PC-3 (cell line): ENCODE measurements at regions not wholly inside any gene's neighbourhood (a gene's known extent, or its start where the extent isn't known, plus 50 kb on each side); places are given as distances from the start of the nearest gene placed in this dataset.

ENCODE experiments used
- ATAC-seq: fragments of 200-7000 bp; cut with Tn5 transposase; 2 replicates; pipeline ENCODE4 v1.9.1; 2020; ENCODE audit warnings: mild to moderate bottlenecking, moderate library complexity
- BruUV-seq: library from RNA; stranded (reverse); fragments of 400-500 nt; replicated peaks from 2 replicates; lab custom pipeline; 2021; lab: Mats Ljungman, UMichigan
- CTCF ChIA-PET: fragments of 300-600 bp; sonication (Branson Sonifier 250); formaldehyde crosslinking; loops from one replicate; lab custom pipeline; 2022; ENCODE audit warnings: antibody characterized with exemption; lab: Charles Lee
- POLR2A ChIA-PET: fragments of 300-600 bp; sonication (Branson Sonifier 250); formaldehyde crosslinking; loops from one replicate; lab custom pipeline; 2022; ENCODE audit warnings: antibody characterized with exemption; ENCODE audit not compliant: unreplicated experiment; lab: Charles Lee
- DNase-seq: peaks from one replicate; pipeline ENCODE4 v3.0.0-alpha.2; 2015
- H2AFZ ChIP-seq: fragments of 300-600 bp; sonication (generic); 2 replicates; pipeline ENCODE4 v1.6.0; 2016; ENCODE audit warnings: antibody characterized with exemption, low read length
- H3F3A ChIP-seq: fragments of 300-600 bp; sonication (generic); one replicate; pipeline ENCODE4 v1.6.0; 2017; ENCODE audit warnings: antibody characterized with exemption, low read length, control low read depth, mild to moderate bottlenecking; ENCODE audit not compliant: unreplicated experiment
- H3K27ac ChIP-seq: fragments of 300-600 bp; sonication (generic); 2 replicates; pipeline ENCODE4 v1.5.1; 2016; ENCODE audit warnings: mild to moderate bottlenecking, low read length
- H3K27me3 ChIP-seq: fragments of 300-600 bp; sonication (generic); 2 replicates; pipeline ENCODE4 v1.6.1; 2016; ENCODE audit warnings: low read length, mixed read lengths
- H3K36me3 ChIP-seq: fragments of 300-600 bp; sonication (generic); 2 replicates; pipeline ENCODE4 v1.6.1; 2016; ENCODE audit warnings: low read depth, mixed run types, low read length, mixed read lengths
- H3K4me1 ChIP-seq: fragments of 300-600 bp; sonication (generic); 2 replicates; pipeline ENCODE4 v1.5.1; 2016; ENCODE audit warnings: low read length; ENCODE audit not compliant: insufficient read depth
- H3K4me2 ChIP-seq: fragments of 300-600 bp; sonication (generic); 2 replicates; pipeline ENCODE4 v1.6.0; 2016; ENCODE audit warnings: low read length
- H3K4me3 ChIP-seq: fragments of 300-600 bp; sonication (generic); 2 replicates; pipeline ENCODE4 v1.5.1; 2016; ENCODE audit warnings: mild to moderate bottlenecking, low read length, mixed read lengths
- H3K79me2 ChIP-seq: fragments of 300-600 bp; sonication (generic); 2 replicates; pipeline ENCODE4 v1.6.1; 2017; ENCODE audit warnings: low read length, mixed read lengths
- H3K9ac ChIP-seq: fragments of 300-600 bp; sonication (generic); 2 replicates; pipeline ENCODE4 v1.6.0; 2016; ENCODE audit warnings: mild to moderate bottlenecking, low read length
- H3K9me2 ChIP-seq: fragments of 300-600 bp; sonication (generic); replicated peaks from 2 replicates; pipeline ENCODE4 v1.6.1; 2016; ENCODE audit warnings: mixed run types, low read length, mixed read lengths
- H3K9me3 ChIP-seq: fragments of 300-600 bp; sonication (generic); 2 replicates; pipeline ENCODE4 v1.6.1; 2016; ENCODE audit warnings: low read length, mixed read lengths
- H4K20me1 ChIP-seq: fragments of 300-600 bp; sonication (generic); 2 replicates; pipeline ENCODE4 v1.6.1; 2016; ENCODE audit warnings: low read length, mixed read lengths
- CTCF ChIP-seq: fragments of 300-600 bp; sonication (generic); conservative IDR thresholded peaks from 2 replicates; pipeline ENCODE4 v1.5.1; 2017; ENCODE audit warnings: antibody characterized with exemption, low read depth, mild to moderate bottlenecking, low read length
- EZH2 ChIP-seq: fragments of 300-600 bp; sonication (generic); IDR thresholded peaks from one replicate; pipeline ENCODE4 v1.6.1; 2017; ENCODE audit warnings: antibody characterized with exemption, mild to moderate bottlenecking, low read length; ENCODE audit not compliant: unreplicated experiment
- EZH2phosphoT487 ChIP-seq: fragments of 300-600 bp; sonication (generic); IDR thresholded peaks from 2 replicates; pipeline ENCODE4 v1.6.1; 2018; ENCODE audit warnings: mild to moderate bottlenecking, antibody characterized with exemption, low read length, borderline replicate concordance
- intact Hi-C: fragments of 100-400 bp; cut with micrococcal nuclease; formaldehyde crosslinking; loops from 2 replicates; pipeline ENCODE4 v1.9.0; 2023

- H3K4me1 ChIP-seq, result no peaks in the 10 kb centered on the region
- H3K4me2 ChIP-seq, result no peak overlapping the region
- H3K27me3 ChIP-seq, result 0 out of 2 replicates have a peak, but pooled peaks cover 5% of the 10 kb centered on the region
- no peak overlapping the region for H3K4me3 ChIP-seq
- H3K27ac ChIP-seq, result no peak overlapping the region
- H4K20me1 ChIP-seq, result no peaks in the 10 kb centered on the region
- no peak overlapping the region for H3K9ac ChIP-seq
- no peaks in the 10 kb centered on the region for H3K9me2 ChIP-seq
- ChIA-PET CTCF (no interaction called here), POLR2A (no interaction called here)
- intact Hi-C loops, result no loop called here
- no peak for ATAC-seq
- H3F3A ChIP-seq, result no peaks in the 10 kb centered on the region
- DNase-seq, result no peak
- H2AFZ ChIP-seq, result no peak overlapping the region
- TF ChIP-seq CTCF (no peak), EZH2 (no peak), EZH2phosphoT487 (no peak)
- BruUV-seq, result no TSS peak
- no peaks in the 10 kb centered on the region for H3K79me2 ChIP-seq
- H3K36me3 ChIP-seq, result no peaks in the 10 kb centered on the region
- no peaks in the 10 kb centered on the region for H3K9me3 ChIP-seq
These were observed 59.6 kb upstream of the FAM180A start for GRCh38 chr7:135808206-135808605.

GRCh38 chr7:135803143-135803542, 54.5 kb upstream of the FAM180A start:
- BruUV-seq, result no TSS peak
- H3K9me2 ChIP-seq, result no peaks in the 10 kb centered on the region
- ChIA-PET CTCF (no interaction called here), POLR2A (no interaction called here)
- no peaks in the 10 kb centered on the region for H3K79me2 ChIP-seq
- ATAC-seq, result no peak
- no peaks in the 10 kb centered on the region for H3K36me3 ChIP-seq
- H2AFZ ChIP-seq, result no peak overlapping the region
- H3K27me3 ChIP-seq, result no peaks in the 10 kb centered on the region
- DNase-seq, result no peak
- no peaks in the 10 kb centered on the region for H3K4me1 ChIP-seq
- no peak overlapping the region for H3K27ac ChIP-seq
- H3K9ac ChIP-seq, result no peak overlapping the region
- no peaks in the 10 kb centered on the region for H3F3A ChIP-seq
- H3K9me3 ChIP-seq, result no peaks in the 10 kb centered on the region
- intact Hi-C loops, result loop anchor here (5.0 kb wide), 1 partner anchor 1789 kb away; no protein-coding TSS in a partner anchor
- no peak for TF ChIP-seq CTCF
- TF ChIP-seq EZH2, result no peak
- no peak for TF ChIP-seq EZH2phosphoT487
- H3K4me2 ChIP-seq, result no peak overlapping the region
- H3K4me3 ChIP-seq, result no peak overlapping the region
- H4K20me1 ChIP-seq, result no peaks in the 10 kb centered on the region

- H3K4me1 ChIP-seq, result no peaks in the 10 kb centered on the region
- H3F3A ChIP-seq, result no peaks in the 10 kb centered on the region
- no peak for DNase-seq
- ATAC-seq, result no peak
- no peak for TF ChIP-seq EZH2
- TF ChIP-seq CTCF, result no peak
- TF ChIP-seq EZH2phosphoT487, result no peak
- H3K4me2 ChIP-seq, result no peak overlapping the region
- H3K9me3 ChIP-seq, result no peaks in the 10 kb centered on the region
- BruUV-seq, result no TSS peak
- ChIA-PET CTCF (no interaction called here), POLR2A (no interaction called here)
- H4K20me1 ChIP-seq, result no peaks in the 10 kb centered on the region
- no peaks in the 10 kb centered on the region for H3K27me3 ChIP-seq
- H3K27ac ChIP-seq, result no peak overlapping the region
- no peaks in the 10 kb centered on the region for H3K9me2 ChIP-seq
- no peak overlapping the region for H3K4me3 ChIP-seq
- intact Hi-C loops, result loop anchor here (5.0 kb wide), 1 partner anchor 1790 kb away; no protein-coding TSS in a partner anchor
- H3K9ac ChIP-seq, result no peak overlapping the region
- H2AFZ ChIP-seq, result no peak overlapping the region
- H3K36me3 ChIP-seq, result no peaks in the 10 kb centered on the region
- no peaks in the 10 kb centered on the region for H3K79me2 ChIP-seq
These were observed 54.1 kb upstream of the FAM180A start for GRCh38 chr7:135802697-135803096.
